ENCODE measurements at regions not wholly inside any gene's neighbourhood (a gene's known extent, or its start where the extent isn't known, plus 50 kb on each side); places are given as distances from the start of the nearest gene placed in this dataset.
"Not testable (repeated sequence)": the region's sequence is repeated elsewhere in the genome, so short reads cannot be mapped to it uniquely, and the experiment has no call there.

DNA sequence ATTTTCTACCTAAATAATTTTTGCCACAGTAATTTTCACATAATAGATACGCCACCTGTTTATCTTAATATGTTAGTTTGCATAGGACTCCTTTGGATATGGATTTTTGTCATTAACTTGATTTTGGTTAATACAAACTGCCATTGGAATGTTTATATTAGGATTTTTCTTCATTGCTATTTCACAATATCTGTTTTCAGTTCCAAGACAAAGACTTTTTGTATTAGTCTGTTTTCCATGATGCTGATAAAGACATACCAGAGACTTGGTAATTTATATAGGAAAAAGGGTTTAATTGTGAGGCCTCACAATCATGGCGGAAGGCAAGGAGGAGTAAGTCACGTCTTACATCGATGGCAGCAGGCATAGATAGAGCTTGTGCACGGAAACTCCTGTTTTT lies 503.1 kb upstream of the TMEFF2 start:
- Histone ChIP-seq H3K27ac (ENCODE audit: poor library complexity, severe bottlenecking) (no peak overlapping the region), H3K9me3 (ENCODE audit: severe bottlenecking) (no peaks in the 10 kb centered on the region), H3K4me3 (ENCODE audit: severe bottlenecking) (no peak overlapping the region), H3K27me3 (ENCODE audit: insufficient read depth, poor library complexity, severe bottlenecking) (no peaks in the 10 kb centered on the region), H3K4me1 (ENCODE audit: insufficient read depth, poor library complexity, severe bottlenecking) (peaks cover 7% of the 10 kb centered on the region), H3K36me3 (ENCODE audit: low read depth) (no peaks in the 10 kb centered on the region)
- DNase-seq (ENCODE audit: low spot score) (no peak), ATAC-seq (ENCODE audit: low read depth) (no peak)
- TF ChIP-seq, protein P1, sequence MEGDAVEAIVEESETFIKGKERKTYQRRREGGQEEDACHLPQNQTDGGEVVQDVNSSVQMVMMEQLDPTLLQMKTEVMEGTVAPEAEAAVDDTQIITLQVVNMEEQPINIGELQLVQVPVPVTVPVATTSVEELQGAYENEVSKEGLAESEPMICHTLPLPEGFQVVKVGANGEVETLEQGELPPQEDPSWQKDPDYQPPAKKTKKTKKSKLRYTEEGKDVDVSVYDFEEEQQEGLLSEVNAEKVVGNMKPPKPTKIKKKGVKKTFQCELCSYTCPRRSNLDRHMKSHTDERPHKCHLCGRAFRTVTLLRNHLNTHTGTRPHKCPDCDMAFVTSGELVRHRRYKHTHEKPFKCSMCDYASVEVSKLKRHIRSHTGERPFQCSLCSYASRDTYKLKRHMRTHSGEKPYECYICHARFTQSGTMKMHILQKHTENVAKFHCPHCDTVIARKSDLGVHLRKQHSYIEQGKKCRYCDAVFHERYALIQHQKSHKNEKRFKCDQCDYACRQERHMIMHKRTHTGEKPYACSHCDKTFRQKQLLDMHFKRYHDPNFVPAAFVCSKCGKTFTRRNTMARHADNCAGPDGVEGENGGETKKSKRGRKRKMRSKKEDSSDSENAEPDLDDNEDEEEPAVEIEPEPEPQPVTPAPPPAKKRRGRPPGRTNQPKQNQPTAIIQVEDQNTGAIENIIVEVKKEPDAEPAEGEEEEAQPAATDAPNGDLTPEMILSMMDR (IDR thresholded peaks at IDR 0.05; ENCODE audit: poor library complexity, severe bottlenecking), result no peak

DNA sequence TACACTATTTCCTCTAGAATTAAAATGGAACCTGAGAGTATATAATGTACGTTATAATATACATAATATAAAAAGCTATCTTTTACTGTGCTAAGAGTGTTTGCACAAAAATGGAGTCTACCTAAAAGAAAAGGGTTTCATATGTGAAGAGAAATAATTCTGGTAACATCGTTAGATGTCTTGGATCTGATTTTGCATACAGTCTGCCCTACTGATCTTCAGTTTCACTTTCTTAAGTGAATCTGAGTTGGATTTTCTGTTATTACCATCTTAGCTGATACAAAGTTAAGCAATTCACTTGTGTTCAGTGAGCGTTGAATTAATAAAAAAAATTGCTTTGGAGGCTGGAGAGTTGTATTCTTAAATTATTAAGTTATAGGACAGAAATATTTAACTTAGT lies 502.1 kb upstream of the TMEFF2 start:
- TF ChIP-seq, protein P1 (IDR thresholded peaks at IDR 0.05; ENCODE audit: poor library complexity, severe bottlenecking), result no peak
- ATAC-seq (ENCODE audit: low read depth), result no peak

DNA sequence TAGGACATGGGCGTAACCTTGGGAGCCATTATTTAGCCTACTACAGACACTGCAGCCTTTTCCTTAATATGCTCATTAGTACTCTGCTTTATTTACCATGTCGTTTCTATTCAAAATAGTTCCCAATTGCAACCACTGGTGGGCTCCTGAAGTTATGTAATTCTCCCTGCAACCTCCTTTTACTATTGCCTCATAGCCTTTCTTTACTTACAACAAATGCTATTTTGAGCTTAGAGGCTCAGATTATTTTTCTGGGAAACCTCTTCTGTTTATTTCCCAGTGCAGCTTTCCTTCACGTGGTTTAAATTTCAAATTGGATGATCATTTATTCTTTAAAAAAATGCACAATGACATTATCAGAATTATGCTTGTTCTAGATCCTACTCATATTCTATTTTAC lies 492.3 kb upstream of the TMEFF2 start:
- Histone ChIP-seq H3K36me3 (ENCODE audit: low read depth) (no peaks in the 10 kb centered on the region), H3K27me3 (ENCODE audit: insufficient read depth, poor library complexity, severe bottlenecking) (no peaks in the 10 kb centered on the region), H3K4me1 (ENCODE audit: insufficient read depth, poor library complexity, severe bottlenecking) (no peaks in the 10 kb centered on the region), H3K4me3 (ENCODE audit: severe bottlenecking) (no peak overlapping the region), H3K9me3 (ENCODE audit: severe bottlenecking) (no peaks in the 10 kb centered on the region), H3K27ac (ENCODE audit: poor library complexity, severe bottlenecking) (no peak overlapping the region)
- DNase-seq (ENCODE audit: low spot score), result no peak
- TF ChIP-seq, protein P1 (IDR thresholded peaks at IDR 0.05; ENCODE audit: poor library complexity, severe bottlenecking), result no peak
- ATAC-seq (ENCODE audit: low read depth), result no peak

More for the DNA sequence above, 502.1 kb upstream of the TMEFF2 start:
- peaks cover 7% of the 10 kb centered on the region for H3K4me1 ChIP-seq (ENCODE audit: insufficient read depth, poor library complexity, severe bottlenecking)
- no peaks in the 10 kb centered on the region for H3K36me3 ChIP-seq (ENCODE audit: low read depth)
- no peaks in the 10 kb centered on the region for H3K9me3 ChIP-seq (ENCODE audit: severe bottlenecking)
- no peak overlapping the region for H3K27ac ChIP-seq (ENCODE audit: poor library complexity, severe bottlenecking)
- no peak overlapping the region for H3K4me3 ChIP-seq (ENCODE audit: severe bottlenecking)
- DNase-seq (ENCODE audit: low spot score), result no peak
- H3K27me3 ChIP-seq (ENCODE audit: insufficient read depth, poor library complexity, severe bottlenecking), result no peaks in the 10 kb centered on the region

DNA sequence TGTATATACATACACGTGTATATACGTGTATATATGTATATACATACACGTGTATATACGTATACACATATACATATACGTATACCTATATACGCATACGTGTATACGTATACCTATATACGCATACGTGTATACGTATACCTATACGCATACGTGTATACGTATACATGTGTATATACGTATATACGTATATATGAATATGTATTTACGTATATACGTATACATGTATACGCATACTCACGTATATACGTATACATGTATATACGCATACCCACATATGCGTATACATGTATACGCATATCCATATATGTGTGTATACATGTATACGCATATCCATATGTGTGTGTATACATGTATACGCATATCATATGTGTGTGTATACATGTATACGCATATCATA lies 487.8 kb upstream of the TMEFF2 start:
- not testable (repeated sequence) for H3K9me3 ChIP-seq (ENCODE audit: severe bottlenecking); ATAC-seq (ENCODE audit: low read depth); H3K4me3 ChIP-seq (ENCODE audit: severe bottlenecking); H3K4me1 ChIP-seq (ENCODE audit: insufficient read depth, poor library complexity, severe bottlenecking); H3K36me3 ChIP-seq (ENCODE audit: low read depth); DNase-seq (ENCODE audit: low spot score); H3K27ac ChIP-seq (ENCODE audit: poor library complexity, severe bottlenecking); H3K27me3 ChIP-seq (ENCODE audit: insufficient read depth, poor library complexity, severe bottlenecking)

DNA sequence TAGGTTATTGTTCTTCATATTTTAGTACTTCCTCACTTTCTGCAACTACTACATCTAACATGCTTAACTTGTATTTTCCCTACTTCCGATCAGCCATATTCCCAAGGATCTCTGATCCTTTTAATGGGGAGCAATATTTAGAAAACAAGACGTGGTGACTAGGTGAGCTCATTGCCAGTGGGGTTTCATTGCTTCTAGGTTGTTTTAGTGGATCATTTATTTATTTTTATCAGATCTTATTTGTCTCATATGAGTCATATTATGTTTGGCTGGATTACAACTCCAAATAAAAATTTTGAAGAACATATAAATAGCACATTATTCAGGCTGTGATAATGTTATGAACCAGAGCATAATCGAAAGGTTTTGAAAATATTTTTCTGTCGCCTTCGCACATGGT lies 480.9 kb upstream of the TMEFF2 start:
- Histone ChIP-seq H3K4me1 (ENCODE audit: insufficient read depth, poor library complexity, severe bottlenecking) (no peaks in the 10 kb centered on the region), H3K4me3 (ENCODE audit: severe bottlenecking) (no peak overlapping the region), H3K36me3 (ENCODE audit: low read depth) (no peaks in the 10 kb centered on the region), H3K9me3 (ENCODE audit: severe bottlenecking) (no peaks in the 10 kb centered on the region), H3K27ac (ENCODE audit: poor library complexity, severe bottlenecking) (no peak overlapping the region), H3K27me3 (ENCODE audit: insufficient read depth, poor library complexity, severe bottlenecking) (no peaks in the 10 kb centered on the region)
- ATAC-seq (ENCODE audit: low read depth) (no peak), DNase-seq (ENCODE audit: low spot score) (no peak)
- TF ChIP-seq, protein P1 (IDR thresholded peaks at IDR 0.05; ENCODE audit: poor library complexity, severe bottlenecking), result no peak
